ENCODE measurements at regions not wholly inside any gene's neighbourhood (a gene's known extent, or its start where the extent isn't known, plus 50 kb on each side); places are given as distances from the start of the nearest gene placed in this dataset.

DNA sequence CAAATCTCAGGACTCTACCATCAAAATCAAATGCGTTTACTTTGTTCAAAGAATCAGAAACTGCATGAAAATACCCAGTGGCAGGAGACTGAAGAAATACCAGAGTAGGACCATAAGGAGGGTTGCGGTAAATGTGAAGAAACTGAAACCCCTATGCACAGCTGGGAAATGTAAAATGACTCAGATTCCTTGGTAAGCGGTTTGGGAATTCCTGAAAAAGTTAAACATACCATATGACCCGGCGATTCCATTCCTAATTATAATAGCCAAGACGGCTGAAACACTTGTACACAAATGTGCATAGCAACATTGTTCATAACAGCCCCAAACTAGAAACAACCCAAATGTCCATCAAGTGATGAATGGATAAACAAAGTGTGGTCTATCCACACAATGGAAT, 114.1 kb upstream of the GRAMD1B start:
- H3K4me3 ChIP-seq (ENCODE audit: low read depth, low read length) = no peak overlapping the region
- H3K36me3 ChIP-seq (ENCODE audit: control insufficient read depth, insufficient read depth, low read length) = no peaks in the 10 kb centered on the region
- no peaks in the 10 kb centered on the region for H3K27me3 ChIP-seq (ENCODE audit: control insufficient read depth, insufficient read depth, low read length)
- H3K4me1 ChIP-seq (ENCODE audit: control insufficient read depth, insufficient read depth, low read length) = peaks cover 6% of the 10 kb centered on the region
- no peak overlapping the region for H3K9ac ChIP-seq (ENCODE audit: low read depth, low read length)
- H3K9me3 ChIP-seq (ENCODE audit: control insufficient read depth, insufficient read depth, low read length) = no peaks in the 10 kb centered on the region

DNA sequence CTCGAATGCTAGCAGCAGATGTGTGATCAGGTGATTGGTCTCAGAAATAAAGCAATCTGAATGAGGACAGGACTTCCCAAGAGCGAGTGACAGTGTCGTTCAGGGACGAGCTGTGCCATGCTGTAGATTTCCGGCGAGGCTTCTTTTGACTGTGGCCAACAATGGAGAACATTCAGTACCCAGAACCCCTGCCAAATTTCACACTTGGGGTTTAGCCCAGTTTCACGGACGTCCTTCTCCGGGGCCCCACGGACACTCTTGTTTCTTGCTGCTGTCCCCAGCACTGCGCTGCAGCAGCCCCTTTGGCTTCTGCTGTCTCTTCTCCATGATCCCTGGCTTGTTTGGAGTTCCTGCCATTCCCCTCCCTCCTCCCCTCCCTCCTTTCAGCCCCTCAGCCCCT, 115.1 kb upstream of the GRAMD1B start:
- Histone ChIP-seq H3K36me3 (ENCODE audit: control insufficient read depth, insufficient read depth, low read length) (no peaks in the 10 kb centered on the region), H3K4me1 (ENCODE audit: control insufficient read depth, insufficient read depth, low read length) (peaks cover 6% of the 10 kb centered on the region), H3K9me3 (ENCODE audit: control insufficient read depth, insufficient read depth, low read length) (no peaks in the 10 kb centered on the region), H3K9ac (ENCODE audit: low read depth, low read length) (no peak overlapping the region), H3K27me3 (ENCODE audit: control insufficient read depth, insufficient read depth, low read length) (no peaks in the 10 kb centered on the region), H3K4me3 (ENCODE audit: low read depth, low read length) (no peak overlapping the region)

DNA sequence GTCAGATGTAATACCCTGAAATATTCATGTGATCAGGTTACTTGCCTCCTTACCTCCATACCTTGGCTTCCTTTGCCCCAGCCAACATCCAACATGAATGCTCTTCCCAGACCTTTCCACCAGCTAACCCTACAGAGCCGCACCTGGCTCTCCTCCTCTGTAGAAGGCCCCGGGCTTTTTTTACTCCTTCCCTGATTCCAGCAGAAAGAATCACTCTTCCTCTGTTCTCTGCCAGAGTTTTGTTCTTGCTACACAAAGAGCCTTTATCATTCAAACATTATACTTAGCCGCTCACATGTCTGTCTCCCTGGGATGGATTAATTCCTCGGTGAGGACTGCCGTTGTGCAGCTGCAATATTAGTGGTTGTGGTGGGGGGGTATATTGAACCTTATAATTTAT, 116.8 kb upstream of the GRAMD1B start:
- no peak overlapping the region for H3K4me3 ChIP-seq (ENCODE audit: low read depth, low read length)
- H3K27me3 ChIP-seq (ENCODE audit: control insufficient read depth, insufficient read depth, low read length) = no peaks in the 10 kb centered on the region
- H3K36me3 ChIP-seq (ENCODE audit: control insufficient read depth, insufficient read depth, low read length) = no peaks in the 10 kb centered on the region
- no peak overlapping the region for H3K9ac ChIP-seq (ENCODE audit: low read depth, low read length)
- no peaks in the 10 kb centered on the region for H3K9me3 ChIP-seq (ENCODE audit: control insufficient read depth, insufficient read depth, low read length)
- H3K4me1 ChIP-seq (ENCODE audit: control insufficient read depth, insufficient read depth, low read length) = peaks cover 6% of the 10 kb centered on the region

DNA sequence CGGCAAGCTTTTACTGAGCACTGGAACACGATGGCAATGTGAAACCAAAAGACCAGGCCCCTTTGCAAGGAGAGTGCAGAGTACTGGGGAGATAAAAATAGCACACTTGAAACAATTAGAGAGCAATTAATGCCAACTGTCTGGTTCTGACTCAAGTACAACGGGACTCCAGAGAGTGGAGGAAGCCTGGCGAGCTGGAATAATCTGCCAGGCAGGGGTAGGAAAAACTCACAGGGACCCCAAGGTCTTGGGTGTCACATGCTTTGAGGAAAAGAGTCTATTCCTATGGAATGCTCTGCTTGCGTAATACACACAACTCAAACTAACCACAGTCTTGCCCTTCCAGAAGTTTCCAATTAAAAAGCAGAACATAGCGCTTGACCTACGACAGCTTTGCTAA, 113.0 kb upstream of the CLMP start:
- H3K4me1 ChIP-seq (ENCODE audit: control insufficient read depth, insufficient read depth, low read length) = peaks cover 4% of the 10 kb centered on the region
- H3K9ac ChIP-seq (ENCODE audit: low read depth, low read length) = no peak overlapping the region
- H3K36me3 ChIP-seq (ENCODE audit: control insufficient read depth, insufficient read depth, low read length) = no peaks in the 10 kb centered on the region
- peaks cover 19% of the 10 kb centered on the region for H3K27me3 ChIP-seq (ENCODE audit: control insufficient read depth, insufficient read depth, low read length)
- no peak overlapping the region for H3K4me3 ChIP-seq (ENCODE audit: low read depth, low read length)
- H3K9me3 ChIP-seq (ENCODE audit: control insufficient read depth, insufficient read depth, low read length) = no peaks in the 10 kb centered on the region

DNA sequence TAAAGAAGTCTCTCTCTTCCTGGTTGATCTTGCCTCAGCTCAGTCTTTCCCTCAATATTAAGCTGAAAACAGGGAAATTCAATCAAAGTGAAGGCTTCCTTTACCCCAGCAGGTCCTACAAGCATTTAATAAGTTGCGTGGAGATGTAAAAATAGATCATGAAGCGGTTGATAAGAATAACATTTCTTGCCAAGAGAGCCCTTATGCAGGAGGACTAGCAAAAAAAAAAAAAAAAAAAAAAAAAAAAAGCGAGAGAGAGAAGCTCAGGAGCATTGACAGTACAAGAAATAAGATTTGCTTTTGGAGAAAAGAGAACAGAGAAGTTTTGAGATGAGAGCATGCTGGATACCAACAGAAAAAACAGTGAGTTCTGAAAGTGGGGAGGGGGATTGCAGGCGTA, 112.2 kb upstream of the CLMP start:
- H3K9me3 ChIP-seq (ENCODE audit: control insufficient read depth, insufficient read depth, low read length) = no peaks in the 10 kb centered on the region
- no peaks in the 10 kb centered on the region for H3K4me1 ChIP-seq (ENCODE audit: control insufficient read depth, insufficient read depth, low read length)
- H3K27me3 ChIP-seq (ENCODE audit: control insufficient read depth, insufficient read depth, low read length) = peaks cover 27% of the 10 kb centered on the region
- H3K9ac ChIP-seq (ENCODE audit: low read depth, low read length) = no peak overlapping the region
- no peaks in the 10 kb centered on the region for H3K36me3 ChIP-seq (ENCODE audit: control insufficient read depth, insufficient read depth, low read length)
- no peak overlapping the region for H3K4me3 ChIP-seq (ENCODE audit: low read depth, low read length)

DNA sequence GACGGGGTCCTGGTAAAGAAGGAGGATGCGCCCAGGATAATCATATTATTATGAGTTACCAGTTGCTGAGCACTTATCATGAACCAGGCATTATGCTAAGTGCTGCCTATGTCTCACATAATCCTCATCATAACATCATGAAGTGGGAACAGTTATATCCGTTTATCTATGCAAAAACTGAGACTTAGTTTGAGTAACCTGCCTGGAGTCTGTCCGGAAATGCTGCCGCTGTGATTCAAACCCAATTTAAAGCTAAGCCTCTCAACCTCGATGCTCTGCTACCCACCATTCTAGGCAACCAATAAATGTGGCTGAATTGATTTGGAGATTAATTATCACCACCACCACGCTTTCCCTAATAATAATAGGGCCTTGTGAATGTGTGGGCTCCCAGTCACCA, 111.5 kb upstream of the CLMP start:
- Histone ChIP-seq H3K9me3 (ENCODE audit: control insufficient read depth, insufficient read depth, low read length) (no peaks in the 10 kb centered on the region), H3K4me1 (ENCODE audit: control insufficient read depth, insufficient read depth, low read length) (no peaks in the 10 kb centered on the region)

DNA sequence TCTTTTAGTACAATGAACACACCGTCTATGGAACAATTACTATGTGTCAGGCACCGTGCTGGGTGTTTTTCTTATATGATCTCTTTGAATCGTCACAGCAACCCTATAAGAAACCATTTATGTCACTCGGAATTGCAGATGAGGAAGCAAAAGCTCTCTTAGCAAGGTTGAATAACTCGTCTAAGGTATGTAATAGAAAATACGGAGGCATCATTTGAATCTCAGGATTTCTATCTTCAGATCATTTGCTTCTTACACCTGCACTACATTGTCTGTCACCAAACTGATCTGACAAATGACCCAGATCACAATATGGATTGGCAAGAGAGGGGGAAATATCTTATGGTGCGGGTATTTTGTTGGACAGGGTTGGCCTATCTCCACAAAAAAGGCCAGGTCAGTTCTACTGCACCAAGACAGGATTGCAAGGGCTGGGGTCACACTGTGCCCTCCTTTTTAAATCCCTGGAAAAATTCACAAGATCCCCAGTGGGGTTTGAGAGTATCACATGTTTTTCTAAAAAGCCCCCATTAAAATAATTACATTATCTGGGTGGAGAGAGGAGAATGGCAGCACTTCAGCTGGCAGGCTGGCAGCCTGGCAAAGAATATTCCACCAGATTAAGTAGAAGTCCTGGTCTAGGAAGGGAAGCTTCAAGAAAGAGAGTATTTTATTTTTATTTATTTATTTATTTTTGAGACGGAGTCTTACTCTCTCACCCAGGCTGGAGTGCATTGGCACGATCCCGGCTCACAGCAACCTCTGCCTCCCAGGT, 110.7 kb upstream of the CLMP start:
- no peaks in the 10 kb centered on the region for H3K36me3 ChIP-seq (ENCODE audit: control insufficient read depth, insufficient read depth, low read length)
- no peak overlapping the region for H3K9ac ChIP-seq (ENCODE audit: low read depth, low read length)
- no peaks in the 10 kb centered on the region for H3K9me3 ChIP-seq (ENCODE audit: control insufficient read depth, insufficient read depth, low read length)

More for the DNA sequence above, 111.5 kb upstream of the CLMP start:
- Histone ChIP-seq H3K27me3 (ENCODE audit: control insufficient read depth, insufficient read depth, low read length) (peaks cover 32% of the 10 kb centered on the region), H3K36me3 (ENCODE audit: control insufficient read depth, insufficient read depth, low read length) (no peaks in the 10 kb centered on the region), H3K4me3 (ENCODE audit: low read depth, low read length) (no peak overlapping the region), H3K9ac (ENCODE audit: low read depth, low read length) (no peak overlapping the region)

DNA sequence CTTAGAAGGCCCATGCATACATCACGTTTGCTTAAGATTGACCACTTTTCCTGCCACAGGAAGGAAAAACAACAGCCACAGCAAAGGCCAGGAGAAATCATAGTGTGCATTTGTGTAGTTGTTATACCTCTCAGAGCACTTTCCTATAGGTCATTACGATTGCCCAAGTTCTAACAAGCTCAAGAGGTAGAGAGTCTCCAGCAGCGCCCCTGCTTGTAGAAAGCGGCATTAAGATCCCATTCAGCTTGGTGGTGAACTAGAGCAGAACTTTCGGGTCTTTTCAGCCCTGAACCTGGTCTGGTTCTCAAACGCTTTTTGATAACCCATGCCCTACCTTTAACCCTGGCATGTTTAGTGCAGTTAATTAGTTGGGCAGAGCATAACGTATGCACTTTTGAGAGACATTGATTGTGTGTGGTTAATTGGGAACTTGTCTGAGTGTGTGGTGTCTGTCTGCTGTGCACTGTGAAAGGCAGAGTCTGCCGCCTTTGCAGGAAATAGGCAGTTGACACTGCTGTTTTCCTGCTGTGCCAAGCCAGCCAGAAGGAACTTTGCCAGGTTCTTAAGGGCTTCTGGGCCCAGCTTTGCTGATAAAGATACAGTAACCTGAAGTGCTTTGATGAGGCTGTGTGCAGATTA, 109.9 kb upstream of the CLMP start:
- Histone ChIP-seq H3K27me3 (ENCODE audit: control insufficient read depth, insufficient read depth, low read length) (peaks cover 44% of the 10 kb centered on the region), H3K9ac (ENCODE audit: low read depth, low read length) (no peak overlapping the region), H3K4me1 (ENCODE audit: control insufficient read depth, insufficient read depth, low read length) (peaks cover 9% of the 10 kb centered on the region), H3K4me3 (ENCODE audit: low read depth, low read length) (no peak overlapping the region), H3K36me3 (ENCODE audit: control insufficient read depth, insufficient read depth, low read length) (no peaks in the 10 kb centered on the region), H3K9me3 (ENCODE audit: control insufficient read depth, insufficient read depth, low read length) (no peaks in the 10 kb centered on the region)

More for the DNA sequence above, 110.7 kb upstream of the CLMP start:
- peaks cover 7% of the 10 kb centered on the region for H3K4me1 ChIP-seq (ENCODE audit: control insufficient read depth, insufficient read depth, low read length)
- no peak overlapping the region for H3K4me3 ChIP-seq (ENCODE audit: low read depth, low read length)
- H3K27me3 ChIP-seq (ENCODE audit: control insufficient read depth, insufficient read depth, low read length) = peaks cover 39% of the 10 kb centered on the region

DNA sequence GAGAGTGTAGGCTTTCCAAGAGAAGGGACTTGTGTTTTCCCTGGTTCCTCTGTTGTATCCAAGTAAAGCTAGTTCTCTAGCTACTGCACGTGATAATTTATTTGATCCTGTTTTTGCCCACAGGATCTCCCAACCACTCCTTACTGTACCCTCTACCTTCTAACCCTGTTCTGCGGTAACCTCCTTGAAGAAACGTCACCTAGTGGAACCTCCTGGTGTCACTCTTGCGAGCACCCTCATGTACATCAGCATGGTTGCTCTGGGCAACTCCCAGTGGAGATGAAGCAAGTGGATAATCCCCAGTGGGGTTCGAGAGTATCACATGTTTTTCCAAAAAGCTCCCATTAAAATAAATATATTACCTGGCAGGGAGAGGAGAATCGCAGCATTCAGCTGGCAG, 108.9 kb upstream of the CLMP start:
- Histone ChIP-seq H3K4me1 (ENCODE audit: control insufficient read depth, insufficient read depth, low read length) (peaks cover 9% of the 10 kb centered on the region), H3K36me3 (ENCODE audit: control insufficient read depth, insufficient read depth, low read length) (no peaks in the 10 kb centered on the region), H3K9ac (ENCODE audit: low read depth, low read length) (no peak overlapping the region), H3K27me3 (ENCODE audit: control insufficient read depth, insufficient read depth, low read length) (peaks cover 44% of the 10 kb centered on the region), H3K9me3 (ENCODE audit: control insufficient read depth, insufficient read depth, low read length) (no peaks in the 10 kb centered on the region), H3K4me3 (ENCODE audit: low read depth, low read length) (no peak overlapping the region)

DNA sequence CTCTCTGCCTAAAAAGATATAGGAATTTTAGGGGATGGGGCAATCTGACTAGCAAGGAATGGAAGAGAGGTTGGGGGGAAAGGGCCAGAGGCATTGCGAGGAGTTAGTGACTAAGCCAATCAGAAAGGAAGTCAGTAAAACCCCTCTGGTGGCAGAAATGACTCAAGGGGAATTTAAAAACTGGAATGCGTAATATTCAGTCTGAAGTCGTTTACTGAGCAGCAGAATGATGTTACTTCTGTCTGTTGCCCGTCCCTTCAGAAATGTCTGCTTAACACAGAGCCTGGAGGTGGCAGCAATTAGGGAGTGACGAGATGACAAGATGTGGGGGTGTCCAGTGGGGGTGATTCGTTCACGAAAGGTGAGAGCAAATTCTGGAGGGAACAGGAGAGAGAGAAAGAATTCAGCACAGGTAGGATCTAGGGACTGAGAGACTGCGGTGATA, 107.7 kb upstream of the CLMP start:
- H3K9me3 ChIP-seq (ENCODE audit: control insufficient read depth, insufficient read depth, low read length) = no peaks in the 10 kb centered on the region
- H3K4me1 ChIP-seq (ENCODE audit: control insufficient read depth, insufficient read depth, low read length) = peaks cover 9% of the 10 kb centered on the region
- H3K36me3 ChIP-seq (ENCODE audit: control insufficient read depth, insufficient read depth, low read length) = no peaks in the 10 kb centered on the region
- H3K9ac ChIP-seq (ENCODE audit: low read depth, low read length) = no peak overlapping the region
- peaks cover 44% of the 10 kb centered on the region for H3K27me3 ChIP-seq (ENCODE audit: control insufficient read depth, insufficient read depth, low read length)
- no peak overlapping the region for H3K4me3 ChIP-seq (ENCODE audit: low read depth, low read length)

DNA sequence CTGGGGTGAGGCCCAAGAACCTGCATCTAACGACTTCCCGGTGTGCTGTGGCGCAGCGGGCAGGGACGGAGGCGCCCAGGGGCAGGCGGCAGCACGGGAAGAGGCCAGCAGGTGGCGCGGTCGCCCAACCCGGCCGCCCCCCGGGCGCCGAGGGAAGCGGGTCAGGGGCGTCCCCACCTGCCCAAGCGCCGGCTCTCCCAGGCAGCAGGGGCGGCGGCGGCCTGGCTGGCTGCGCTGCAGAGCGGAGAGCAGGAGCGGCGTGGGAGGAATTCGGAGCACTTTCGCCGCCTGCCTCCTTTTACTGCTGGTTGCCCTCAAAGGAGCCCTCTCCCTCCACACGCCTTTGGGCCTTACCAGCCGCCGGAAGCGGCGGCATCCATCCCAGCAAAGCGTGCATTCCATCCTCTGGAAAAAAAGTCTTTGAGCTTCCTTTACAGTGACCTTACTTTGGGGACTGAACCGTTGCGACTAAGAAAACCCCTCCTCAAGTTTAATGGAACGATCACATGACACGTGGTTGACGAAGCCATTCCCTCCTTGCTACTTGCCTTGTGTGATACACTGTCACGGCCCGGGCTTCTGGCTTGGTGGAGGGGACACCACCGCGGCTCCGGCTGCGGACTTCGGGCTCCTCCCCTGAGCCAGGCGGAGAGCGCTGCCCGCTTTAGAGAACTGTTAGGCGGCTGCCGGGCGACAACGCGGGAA, 106.8 kb upstream of the CLMP start:
- Histone ChIP-seq H3K36me3 (ENCODE audit: control insufficient read depth, insufficient read depth, low read length) (no peaks in the 10 kb centered on the region), H3K9ac (ENCODE audit: low read depth, low read length) (no peak overlapping the region), H3K4me3 (ENCODE audit: low read depth, low read length) (peak overlapping the region; percentile 48), H3K9me3 (ENCODE audit: control insufficient read depth, insufficient read depth, low read length) (no peaks in the 10 kb centered on the region), H3K27me3 (ENCODE audit: control insufficient read depth, insufficient read depth, low read length) (peaks cover 44% of the 10 kb centered on the region), H3K4me1 (ENCODE audit: control insufficient read depth, insufficient read depth, low read length) (peaks cover 9% of the 10 kb centered on the region)

Measured in iPS-15b (cell line).